ENCODE measurements at regions not wholly inside any gene's neighbourhood (a gene's known extent, or its start where the extent isn't known, plus 50 kb on each side); places are given as distances from the start of the nearest gene placed in this dataset.

DNA sequence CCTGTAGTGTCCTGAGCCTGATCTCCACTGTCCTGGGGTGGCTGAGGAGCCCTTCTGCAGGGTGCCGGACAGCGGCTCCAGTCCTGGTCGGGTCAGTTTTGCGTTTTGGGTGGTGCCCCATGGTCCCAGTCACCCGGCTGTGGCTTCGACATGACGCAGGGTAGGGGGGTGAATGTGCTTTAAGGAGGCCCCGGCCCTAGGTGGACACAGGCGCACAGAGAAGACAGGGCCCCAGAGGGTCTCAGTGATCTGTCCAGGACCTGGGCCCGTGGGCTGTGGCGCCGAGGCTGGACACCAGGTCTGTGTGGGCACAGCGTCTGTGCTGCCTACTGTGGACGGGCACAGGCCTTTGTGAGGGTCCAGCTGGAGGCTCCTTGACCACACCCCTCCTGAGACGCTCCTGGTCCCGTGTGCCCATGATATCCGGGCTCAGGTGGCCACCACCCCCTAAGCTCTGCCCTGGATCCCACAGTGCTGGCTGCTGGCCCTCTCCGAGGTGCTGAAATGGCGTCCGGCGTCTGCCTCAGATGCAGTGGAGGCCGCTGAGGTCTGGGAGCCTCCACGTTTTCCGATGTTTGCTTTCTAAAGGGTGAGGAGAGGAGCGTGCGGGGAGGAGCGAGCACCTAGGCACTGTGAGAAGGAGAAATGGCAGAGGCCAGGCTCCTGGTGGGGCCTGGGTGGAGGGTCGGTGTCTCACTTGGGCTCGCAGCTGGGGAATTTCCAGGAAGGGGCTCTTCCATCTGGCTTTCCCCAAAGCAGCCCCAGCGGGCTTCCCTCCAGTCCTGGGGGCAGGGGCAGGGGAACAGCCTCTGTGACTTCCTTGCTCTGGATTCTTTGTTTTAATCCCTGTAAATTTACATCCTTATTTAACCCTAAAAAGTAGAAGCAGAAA lies 56.1 kb upstream of the ACSF3 start:
- no peak overlapping the region for H3K4me3 ChIP-seq (IDR thresholded peaks at IDR 0.05; ENCODE audit: insufficient read depth, low read depth, low read length)
- no peak overlapping the region for H3K9ac ChIP-seq
- TF ChIP-seq CTCF (conservative IDR thresholded peaks at IDR 0.05; ENCODE audit: low read depth, low read length): no peak
- H3K79me2 ChIP-seq (ENCODE audit: insufficient read depth, low read depth): no peaks in the 10 kb centered on the region
- H3K27ac ChIP-seq: no peak overlapping the region
- H3K36me3 ChIP-seq (ENCODE audit: insufficient read depth): no peaks in the 10 kb centered on the region
- no peaks in the 10 kb centered on the region for H4K20me1 ChIP-seq (ENCODE audit: insufficient read depth)
- no peak overlapping the region for H2AFZ ChIP-seq (ENCODE audit: low read depth)
- H3K27me3 ChIP-seq (ENCODE audit: insufficient read depth, low read depth): peaks cover 73% of the 10 kb centered on the region
- no peaks in the 10 kb centered on the region for H3K4me1 ChIP-seq (ENCODE audit: low read depth, poor library complexity, severe bottlenecking)
- H3K4me2 ChIP-seq: no peak overlapping the region

- Histone ChIP-seq H3K4me2 (no peak overlapping the region), H3K27ac (no peak overlapping the region), H2AFZ (ENCODE audit: low read depth) (no peak overlapping the region), H3K79me2 (ENCODE audit: insufficient read depth, low read depth) (no peaks in the 10 kb centered on the region), H3K4me1 (ENCODE audit: low read depth, poor library complexity, severe bottlenecking) (no peaks in the 10 kb centered on the region), H3K4me3 (IDR thresholded peaks at IDR 0.05; ENCODE audit: insufficient read depth, low read depth, low read length) (no peak overlapping the region), H4K20me1 (ENCODE audit: insufficient read depth) (no peaks in the 10 kb centered on the region), H3K36me3 (ENCODE audit: insufficient read depth) (no peaks in the 10 kb centered on the region), H3K27me3 (ENCODE audit: insufficient read depth, low read depth) (peaks cover 67% of the 10 kb centered on the region), H3K9ac (no peak overlapping the region)
- TF ChIP-seq CTCF (conservative IDR thresholded peaks at IDR 0.05; ENCODE audit: low read depth, low read length): no peak
Measured at GRCh38 chr16:89038221-89038721, 55.4 kb upstream of the ACSF3 start.

DNA sequence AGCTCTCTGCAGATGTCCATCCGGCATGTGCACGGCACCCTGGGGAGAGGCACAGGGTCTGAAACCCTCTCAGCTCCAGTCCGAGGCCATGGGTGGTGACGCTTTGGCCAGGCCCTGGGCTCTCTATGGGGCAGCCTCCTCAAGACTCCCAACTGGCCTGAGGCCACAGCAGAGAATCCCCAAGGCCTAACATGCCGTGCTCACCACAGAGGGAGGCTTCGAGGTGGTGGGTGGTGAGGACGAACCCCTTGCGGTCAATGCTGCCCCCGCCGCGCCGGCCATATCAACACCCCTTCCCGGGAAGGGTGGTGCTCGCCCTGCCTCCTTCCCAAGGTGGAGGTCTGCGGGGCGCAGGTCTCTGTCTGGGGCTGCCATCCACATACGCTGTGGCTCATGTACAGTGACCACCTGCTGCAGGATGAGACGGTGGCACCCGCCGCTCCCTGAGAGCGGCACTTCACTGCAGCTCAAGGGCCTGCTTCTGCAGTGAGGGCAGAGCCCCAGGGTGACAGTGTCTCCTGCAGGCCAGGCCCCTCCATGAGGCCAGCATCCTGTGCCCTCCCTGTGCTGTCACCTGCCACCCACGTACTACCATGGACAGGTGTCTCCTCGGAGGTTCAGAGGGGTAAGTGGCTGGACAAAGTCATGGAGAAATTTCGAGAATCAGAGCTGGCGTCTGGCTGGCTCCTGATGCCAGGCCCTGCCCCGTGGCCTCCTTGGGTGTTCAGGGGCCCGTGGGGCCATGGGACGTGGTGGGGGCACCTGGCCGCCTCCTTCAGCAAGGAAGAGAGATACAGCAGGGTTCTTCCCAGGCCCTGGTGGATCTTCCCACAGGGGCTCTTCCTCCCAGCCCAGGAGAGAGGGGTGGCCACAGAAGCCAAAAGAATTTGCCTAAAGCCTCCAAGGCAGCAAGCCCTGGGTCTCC lies 54.6 kb upstream of the ACSF3 start:
- Histone ChIP-seq H4K20me1 (ENCODE audit: insufficient read depth) (no peaks in the 10 kb centered on the region), H2AFZ (ENCODE audit: low read depth) (no peak overlapping the region), H3K79me2 (ENCODE audit: insufficient read depth, low read depth) (no peaks in the 10 kb centered on the region), H3K4me3 (IDR thresholded peaks at IDR 0.05; ENCODE audit: insufficient read depth, low read depth, low read length) (no peak overlapping the region), H3K27ac (no peak overlapping the region), H3K27me3 (ENCODE audit: insufficient read depth, low read depth) (peaks cover 71% of the 10 kb centered on the region), H3K4me1 (ENCODE audit: low read depth, poor library complexity, severe bottlenecking) (no peaks in the 10 kb centered on the region), H3K9ac (no peak overlapping the region), H3K36me3 (ENCODE audit: insufficient read depth) (no peaks in the 10 kb centered on the region), H3K4me2 (no peak overlapping the region)
- no peak for TF ChIP-seq CTCF (conservative IDR thresholded peaks at IDR 0.05; ENCODE audit: low read depth, low read length)

GRCh38 chr16:89039756-89040155 lies 53.9 kb upstream of the ACSF3 start:
- no peak overlapping the region for H3K4me3 ChIP-seq (IDR thresholded peaks at IDR 0.05; ENCODE audit: insufficient read depth, low read depth, low read length)

More at GRCh38 chr16:89039756-89040155, 53.9 kb upstream of the ACSF3 start:
- Histone ChIP-seq H3K27me3 (ENCODE audit: insufficient read depth, low read depth) (peaks cover 73% of the 10 kb centered on the region), H3K79me2 (ENCODE audit: insufficient read depth, low read depth) (no peaks in the 10 kb centered on the region), H3K4me2 (no peak overlapping the region), H3K4me1 (ENCODE audit: low read depth, poor library complexity, severe bottlenecking) (no peaks in the 10 kb centered on the region), H3K27ac (no peak overlapping the region), H4K20me1 (ENCODE audit: insufficient read depth) (no peaks in the 10 kb centered on the region), H2AFZ (ENCODE audit: low read depth) (no peak overlapping the region), H3K36me3 (ENCODE audit: insufficient read depth) (no peaks in the 10 kb centered on the region), H3K9ac (no peak overlapping the region)
- no peak for TF ChIP-seq CTCF (conservative IDR thresholded peaks at IDR 0.05; ENCODE audit: low read depth, low read length)

Measured in KMS-11 (cell line).